ENCODE measurements at regions not wholly inside any gene's neighbourhood (a gene's known extent, or its start where the extent isn't known, plus 50 kb on each side); places are given as distances from the start of the nearest gene placed in this dataset.

DNA sequence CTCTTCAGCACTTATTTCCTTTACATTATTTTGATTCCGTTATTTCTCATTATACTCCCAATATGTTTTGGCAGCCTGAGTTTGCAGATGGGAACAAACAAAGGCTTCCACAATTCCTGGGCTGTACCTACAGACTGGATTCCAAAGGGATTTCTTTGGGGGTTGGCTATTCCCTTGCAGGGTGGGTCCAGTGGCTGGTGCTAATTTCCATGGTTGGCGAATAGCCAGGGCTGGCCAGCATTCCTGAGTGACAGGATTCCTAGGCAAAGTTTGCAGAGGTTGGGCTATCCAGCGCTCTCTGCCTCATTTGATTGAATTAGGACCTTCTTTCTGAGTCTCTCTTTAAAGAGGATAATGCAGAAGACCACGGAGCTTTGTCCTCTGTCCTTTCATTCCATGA lies 207.4 kb downstream of the MAF start (continued):
- no peak for TF ChIP-seq POLR2A (IDR thresholded peaks at IDR 0.05; ENCODE audit: borderline replicate concordance, extremely low read depth, insufficient read depth, insufficient read length)
- TF ChIP-seq YY1 (IDR thresholded peaks at IDR 0.05; ENCODE audit: extremely low read depth, insufficient replicate concordance, low read depth, low read length) = no peak

DNA sequence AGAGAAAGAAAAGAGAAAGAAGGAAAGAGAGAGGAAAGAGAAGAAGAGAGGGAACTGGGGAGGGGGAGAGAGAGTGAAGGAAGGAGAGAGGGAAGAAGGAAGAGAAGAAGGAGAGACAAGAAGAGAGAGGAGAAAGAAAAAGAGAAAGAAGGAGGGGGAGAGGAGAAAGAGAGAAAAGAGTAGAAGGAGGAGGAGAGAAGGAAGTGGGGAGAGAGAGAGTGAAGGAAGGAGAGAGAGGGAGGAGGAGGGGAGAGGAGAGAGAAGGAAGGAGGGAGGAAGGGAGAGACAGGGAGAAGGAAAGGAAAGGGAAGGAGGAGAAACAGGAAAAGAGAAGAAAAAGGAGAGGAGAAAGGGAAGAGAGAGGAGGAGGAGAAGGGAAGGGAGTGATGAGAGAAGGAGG lies 208.5 kb downstream of the MAF start:
- RAD21 ChIA-PET (ENCODE audit: low non-redundant PET in 1 of 2, low total read pairs in 2 of 2, uncharacterized antibody in 2 of 2, unreplicated experiment in 2 of 2) = no interaction called here
- CTCF ChIA-PET = no interaction called here
- H3K9me3 ChIP-seq (ENCODE audit: control insufficient read depth in 1 of 2, insufficient read depth in 1 of 2, low read depth in 1 of 2, low read length in 2 of 2) = peaks cover 28 to 32% of the 10 kb centered on the region in 2 experiments; a peak in 2 of 4 replicates
- no peaks in the 10 kb centered on the region for H4K20me1 ChIP-seq (ENCODE audit: insufficient read depth)
- ATAC-seq (no peak), DNase-seq (ENCODE audit: low read depth, low spot score) (no peak)
- no peak overlapping the region for H3K27ac ChIP-seq (ENCODE audit: low read depth, low read length)
- no peaks in the 10 kb centered on the region for H3K9me2 ChIP-seq (ENCODE audit: insufficient read depth)
- H3K4me1 ChIP-seq (ENCODE audit: control insufficient read depth in 1 of 2, insufficient read depth in 2 of 2, low read length in 2 of 2) = no peaks in the 10 kb centered on the region
- TF ChIP-seq EZH2 (IDR thresholded peaks at IDR 0.05) (no peak), TCF7L2 (IDR thresholded peaks at IDR 0.05; ENCODE audit: borderline replicate concordance, extremely low read depth, insufficient read depth, insufficient read length) (no peak), CBX3 (IDR thresholded peaks at IDR 0.05; ENCODE audit: low read depth) (no peak), SIN3A (IDR thresholded peaks at IDR 0.05; ENCODE audit: low read depth) (no peak), MAX (IDR thresholded peaks at IDR 0.05) (no peak), ZNF274 (IDR thresholded peaks at IDR 0.05; ENCODE audit: low read depth, low read length) (no peak)
- H3K4me2 ChIP-seq (ENCODE audit: low read length) = no peak overlapping the region
- H3K4me3 ChIP-seq (replicated peaks in 1 of 2; ENCODE audit: low read depth in 1 of 2, low read length in 2 of 2) = no peak overlapping the region
- no peak overlapping the region for H3K9ac ChIP-seq (ENCODE audit: low read length)
- POLR2A ChIA-PET = no interaction called here
- H3K36me3 ChIP-seq (ENCODE audit: control insufficient read depth in 1 of 2, insufficient read depth in 2 of 2, low read length in 2 of 2) = no peaks in the 10 kb centered on the region
- H3K79me2 ChIP-seq (ENCODE audit: insufficient read depth, low read length) = no peaks in the 10 kb centered on the region
- intact Hi-C loops (cut with micrococcal nuclease) = no loop called here
- H2AFZ ChIP-seq (ENCODE audit: low read depth, low read length, poor library complexity, severe bottlenecking) = no peak overlapping the region
- H3K27me3 ChIP-seq (ENCODE audit: insufficient read depth, low read length) = no peaks in the 10 kb centered on the region
- no TSS peak for BruUV-seq (replicated peaks)

- Histone ChIP-seq H3K79me2 (ENCODE audit: insufficient read depth, low read length) (no peaks in the 10 kb centered on the region), H3K27me3 (ENCODE audit: insufficient read depth, low read length) (no peaks in the 10 kb centered on the region), H2AFZ (ENCODE audit: low read depth, low read length, poor library complexity, severe bottlenecking) (no peak overlapping the region), H3K4me3 (replicated peaks in 1 of 2; ENCODE audit: low read depth in 1 of 2, low read length in 2 of 2) (no peak overlapping the region), H3K4me1 (ENCODE audit: control insufficient read depth in 1 of 2, insufficient read depth in 2 of 2, low read length in 2 of 2) (no peaks in the 10 kb centered on the region), H3K4me2 (ENCODE audit: low read length) (no peak overlapping the region), H3K9me3 (ENCODE audit: control insufficient read depth in 1 of 2, insufficient read depth in 1 of 2, low read depth in 1 of 2, low read length in 2 of 2) (peaks cover 29 to 32% of the 10 kb centered on the region in 2 experiments; a peak in 2 of 4 replicates), H3K9me2 (ENCODE audit: insufficient read depth) (no peaks in the 10 kb centered on the region), H3K36me3 (ENCODE audit: control insufficient read depth in 1 of 2, insufficient read depth in 2 of 2, low read length in 2 of 2) (no peaks in the 10 kb centered on the region), H4K20me1 (ENCODE audit: insufficient read depth) (no peaks in the 10 kb centered on the region), H3K27ac (ENCODE audit: low read depth, low read length) (no peak overlapping the region), H3K9ac (ENCODE audit: low read length) (no peak overlapping the region)
- no peak for TF ChIP-seq CEBPB (IDR thresholded peaks at IDR 0.05; ENCODE audit: low read depth)
- TF ChIP-seq SIN3A (IDR thresholded peaks at IDR 0.05; ENCODE audit: low read depth) = no peak
- TF ChIP-seq, protein P1, sequence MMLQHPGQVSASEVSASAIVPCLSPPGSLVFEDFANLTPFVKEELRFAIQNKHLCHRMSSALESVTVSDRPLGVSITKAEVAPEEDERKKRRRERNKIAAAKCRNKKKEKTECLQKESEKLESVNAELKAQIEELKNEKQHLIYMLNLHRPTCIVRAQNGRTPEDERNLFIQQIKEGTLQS (IDR thresholded peaks at IDR 0.05) = no peak
- RAD21 ChIA-PET (ENCODE audit: low non-redundant PET in 1 of 2, low total read pairs in 2 of 2, uncharacterized antibody in 2 of 2, unreplicated experiment in 2 of 2) = no interaction called here
- no TSS peak for BruUV-seq (replicated peaks)
- POLR2A ChIA-PET = no interaction called here
- DNase-seq (ENCODE audit: low read depth, low spot score) = no peak
- ATAC-seq = no peak
- intact Hi-C loops (cut with micrococcal nuclease) = no loop called here
- CTCF ChIA-PET = no interaction called here
Measured at GRCh38 chr16:79391395-79391794, 209.1 kb downstream of the MAF start.
